Peyer's patch (tissue), 4 donors: ENCODE measurements at regions not wholly inside any gene's neighbourhood (a gene's known extent, or its start where the extent isn't known, plus 50 kb on each side); places are given as distances from the start of the nearest gene placed in this dataset.
"Not testable (repeated sequence)": the region's sequence is repeated elsewhere in the genome, so short reads cannot be mapped to it uniquely, and the experiment has no call there.

Experiments
- CTCF ChIP-seq, 6 experiments: fragments of 450-650 bp in 4 of 6; fragments of 200-600 bp in 2 of 6; sonication (generic) in 1 of 6; IDR thresholded peaks; one replicate each; pipeline ENCODE4 v1.5.1; 2017 to 2019; ENCODE audit warnings: antibody characterized with exemption in 6 of 6, mild to moderate bottlenecking in 3 of 6, moderate library complexity in 1 of 6
- POLR2A ChIP-seq, 2 donors: fragments of 450-650 bp; IDR thresholded peaks; one replicate each; pipeline ENCODE4 v1.5.1; 2017; ENCODE audit warnings: antibody characterized with exemption in 2 of 2, mild to moderate bottlenecking in 2 of 2, moderate library complexity in 2 of 2

GRCh38 chr15:35967968-35968367, 422.0 kb upstream of the DPH6 start:
- not testable (repeated sequence) for TF ChIP-seq CTCF, POLR2A (IDR thresholded peaks at IDR 0.05)
